ENCODE measurements at regions not wholly inside any gene's neighbourhood (a gene's known extent, or its start where the extent isn't known, plus 50 kb on each side); places are given as distances from the start of the nearest gene placed in this dataset.

GRCh38 chr12:127282786-127283565, 984.0 kb upstream of the TMEM132C start:
- Histone ChIP-seq H4K20me1 (ENCODE audit: insufficient read depth, low read length) (no peaks in the 10 kb centered on the region), H2AFZ (ENCODE audit: low read length) (no peak overlapping the region), H3K9me2 (ENCODE audit: low read depth, low read length) (no peaks in the 10 kb centered on the region), H3K27ac (ENCODE audit: low read depth, low read length, poor library complexity, severe bottlenecking) (no peak overlapping the region), H3K4me1 (ENCODE audit: insufficient read depth, low read length, severe bottlenecking) (no peaks in the 10 kb centered on the region), H3K79me2 (ENCODE audit: insufficient read depth, low read length) (no peaks in the 10 kb centered on the region), H3K9ac (ENCODE audit: low read length) (no peak overlapping the region), H3K9me3 (ENCODE audit: low read length) (no peaks in the 10 kb centered on the region), H3K4me2 (ENCODE audit: low read length) (no peak overlapping the region), H3K4me3 (ENCODE audit: low read depth, low read length, poor library complexity, severe bottlenecking) (no peak overlapping the region), H3K36me3 (ENCODE audit: insufficient read depth, low read length) (no peaks in the 10 kb centered on the region), H3F3A (ENCODE audit: insufficient read depth, low read length) (no peaks in the 10 kb centered on the region), H3K27me3 (ENCODE audit: insufficient read depth, low read length) (no peaks in the 10 kb centered on the region)
- TF ChIP-seq CTCF (IDR thresholded peaks at IDR 0.05; ENCODE audit: low read length) = no peak
- no peak for TF ChIP-seq EZH2 (IDR thresholded peaks at IDR 0.05; ENCODE audit: borderline replicate concordance, low read length)

- TF ChIP-seq CTCF (IDR thresholded peaks at IDR 0.05; ENCODE audit: low read length) (no peak), EZH2 (IDR thresholded peaks at IDR 0.05; ENCODE audit: borderline replicate concordance, low read length) (no peak)
- Histone ChIP-seq H3K4me1 (ENCODE audit: insufficient read depth, low read length, severe bottlenecking) (no peaks in the 10 kb centered on the region), H4K20me1 (ENCODE audit: insufficient read depth, low read length) (no peaks in the 10 kb centered on the region), H2AFZ (ENCODE audit: low read length) (no peak overlapping the region), H3K27ac (ENCODE audit: low read depth, low read length, poor library complexity, severe bottlenecking) (no peak overlapping the region), H3K9me2 (ENCODE audit: low read depth, low read length) (no peaks in the 10 kb centered on the region), H3F3A (ENCODE audit: insufficient read depth, low read length) (no peaks in the 10 kb centered on the region), H3K4me2 (ENCODE audit: low read length) (no peak overlapping the region), H3K4me3 (ENCODE audit: low read depth, low read length, poor library complexity, severe bottlenecking) (no peak overlapping the region), H3K9me3 (ENCODE audit: low read length) (no peaks in the 10 kb centered on the region), H3K36me3 (ENCODE audit: insufficient read depth, low read length) (no peaks in the 10 kb centered on the region), H3K27me3 (ENCODE audit: insufficient read depth, low read length) (no peaks in the 10 kb centered on the region), H3K79me2 (ENCODE audit: insufficient read depth, low read length) (no peaks in the 10 kb centered on the region), H3K9ac (ENCODE audit: low read length) (no peak overlapping the region)
Measured at GRCh38 chr12:127284021-127284420, 982.9 kb upstream of the TMEM132C start.

- Histone ChIP-seq H3K9ac (ENCODE audit: low read length) (no peak overlapping the region), H3K79me2 (ENCODE audit: insufficient read depth, low read length) (no peaks in the 10 kb centered on the region), H2AFZ (ENCODE audit: low read length) (no peak overlapping the region), H3K4me3 (ENCODE audit: low read depth, low read length, poor library complexity, severe bottlenecking) (no peak overlapping the region), H3K36me3 (ENCODE audit: insufficient read depth, low read length) (no peaks in the 10 kb centered on the region), H4K20me1 (ENCODE audit: insufficient read depth, low read length) (no peaks in the 10 kb centered on the region), H3K4me2 (ENCODE audit: low read length) (no peak overlapping the region), H3F3A (ENCODE audit: insufficient read depth, low read length) (no peaks in the 10 kb centered on the region), H3K27me3 (ENCODE audit: insufficient read depth, low read length) (no peaks in the 10 kb centered on the region), H3K27ac (ENCODE audit: low read depth, low read length, poor library complexity, severe bottlenecking) (no peak overlapping the region), H3K9me3 (ENCODE audit: low read length) (no peaks in the 10 kb centered on the region), H3K9me2 (ENCODE audit: low read depth, low read length) (no peaks in the 10 kb centered on the region), H3K4me1 (ENCODE audit: insufficient read depth, low read length, severe bottlenecking) (no peaks in the 10 kb centered on the region)
- TF ChIP-seq CTCF (IDR thresholded peaks at IDR 0.05; ENCODE audit: low read length) (no peak), EZH2 (IDR thresholded peaks at IDR 0.05; ENCODE audit: borderline replicate concordance, low read length) (no peak)
Measured at GRCh38 chr12:127284870-127285431, 982.0 kb upstream of the TMEM132C start.
